Adrenal gland (tissue), 5 donors: ENCODE measurements at regions not wholly inside any gene's neighbourhood (a gene's known extent, or its start where the extent isn't known, plus 50 kb on each side); places are given as distances from the start of the nearest gene placed in this dataset.

Source experiments
- CTCF ChIP-seq, 6 experiments: fragments of 450-650 bp in 4 of 6; fragments of 200-600 bp in 2 of 6; sonication (generic) in 1 of 6; IDR thresholded peaks; 1 replicate in 5 of 6; 2 replicates in 1 of 6; pipeline versions ENCODE4 v1.5.1 to v1.8.0; 2016 to 2021; ENCODE audit warnings: antibody characterized with exemption in 6 of 6, mild to moderate bottlenecking in 2 of 6, moderate library complexity in 1 of 6
- POLR2A ChIP-seq, 2 donors: fragments of 450-650 bp; IDR thresholded peaks; one replicate each; pipeline ENCODE4 v1.6.1; 2017; ENCODE audit warnings: antibody characterized with exemption in 2 of 2, mild to moderate bottlenecking in 2 of 2, moderate library complexity in 1 of 2
- donor health status: DM: no; HTN: no; CAD: no.

GRCh38 chr10:59563531-59563930 is 146.1 kb downstream of the SLC16A9 start:
- no peak for TF ChIP-seq CTCF (IDR thresholded peaks at IDR 0.05)
- no peak for TF ChIP-seq POLR2A (IDR thresholded peaks at IDR 0.05)
